MM.1S (cell line): ENCODE measurements at regions not wholly inside any gene's neighbourhood (a gene's known extent, or its start where the extent isn't known, plus 50 kb on each side); places are given as distances from the start of the nearest gene placed in this dataset.
"Not testable (repeated sequence)": the region's sequence is repeated elsewhere in the genome, so short reads cannot be mapped to it uniquely, and the experiment has no call there.

Source experiments
- DNase-seq: peaks from one replicate; pipeline ENCODE4 v3.0.0-alpha.2; 2015
- H2AFZ ChIP-seq: fragments of 300-600 bp; sonication (generic); 2 replicates; pipeline ENCODE4 v1.6.0; 2016; ENCODE audit warnings: antibody characterized with exemption, low read length
- H3F3A ChIP-seq: fragments of 300-600 bp; sonication (generic); 2 replicates; pipeline ENCODE4 v1.6.1; 2016; ENCODE audit warnings: mild to moderate bottlenecking, antibody characterized with exemption, low read length, moderate library complexity, mixed read lengths; ENCODE audit not compliant: insufficient read depth
- H3K27ac ChIP-seq: fragments of 300-600 bp; sonication (generic); 2 replicates; pipeline ENCODE4 v1.5.1; 2016; ENCODE audit warnings: mild to moderate bottlenecking, low read length
- H3K27me3 ChIP-seq: fragments of 300-600 bp; sonication (generic); replicated peaks from 2 replicates; pipeline ENCODE4 v1.6.0; 2016; ENCODE audit warnings: low read length; ENCODE audit not compliant: insufficient read depth
- H3K36me3 ChIP-seq: fragments of 300-600 bp; sonication (generic); replicated peaks from 2 replicates; pipeline ENCODE4 v1.6.1; 2016; ENCODE audit warnings: mild to moderate bottlenecking, low read length, mixed read lengths; ENCODE audit not compliant: insufficient read depth
- H3K4me1 ChIP-seq: fragments of 300-600 bp; sonication (generic); 2 replicates; pipeline ENCODE4 v1.6.1; 2016; ENCODE audit warnings: low read length, mixed read lengths
- H3K4me2 ChIP-seq: fragments of 300-600 bp; sonication (generic); 2 replicates; pipeline ENCODE4 v1.6.0; 2016; ENCODE audit warnings: low read depth, low read length
- H3K4me3 ChIP-seq: fragments of 300-600 bp; sonication (generic); 2 replicates; pipeline ENCODE4 v1.5.1; 2016; ENCODE audit warnings: low read length, mixed read lengths
- H3K79me2 ChIP-seq: fragments of 300-600 bp; sonication (generic); 2 replicates; pipeline ENCODE4 v1.6.1; 2016; ENCODE audit warnings: mixed run types, low read length, mixed read lengths
- H3K9ac ChIP-seq: fragments of 300-600 bp; sonication (generic); 2 replicates; pipeline ENCODE4 v1.6.1; 2016; ENCODE audit warnings: low read length, mixed read lengths
- H3K9me2 ChIP-seq: fragments of 300-600 bp; sonication (generic); replicated peaks from 2 replicates; pipeline ENCODE4 v1.6.1; 2016; ENCODE audit warnings: mild to moderate bottlenecking, low read length, mixed read lengths; ENCODE audit not compliant: insufficient read depth
- H3K9me3 ChIP-seq: fragments of 300-600 bp; sonication (generic); replicated peaks from 2 replicates; pipeline ENCODE4 v1.6.1; 2016; ENCODE audit warnings: mild to moderate bottlenecking, low read length, mixed read lengths; ENCODE audit not compliant: insufficient read depth
- H4K20me1 ChIP-seq: fragments of 300-600 bp; sonication (generic); 2 replicates; pipeline ENCODE4 v1.6.1; 2016; ENCODE audit warnings: mild to moderate bottlenecking, low read length, moderate library complexity, mixed read lengths; ENCODE audit not compliant: insufficient read depth
- EZH2 ChIP-seq: fragments of 300-600 bp; sonication (generic); optimal IDR thresholded peaks from 2 replicates; pipeline ENCODE3; 2017; ENCODE audit warnings: low read depth, mild to moderate bottlenecking, antibody characterized with exemption, low read length, mixed read lengths
- EZH2phosphoT487 ChIP-seq: fragments of 300-600 bp; sonication (generic); IDR thresholded peaks from 2 replicates; pipeline ENCODE4 v1.6.1; 2018; ENCODE audit warnings: antibody characterized with exemption, low read length
- TF ChIP-seq, protein P1 (sequence below): fragments of 300-600 bp; sonication (generic); IDR thresholded peaks from 2 replicates; pipeline ENCODE4 v1.5.1; 2016; ENCODE audit warnings: antibody characterized with exemption, low read length, mixed read lengths

DNA sequence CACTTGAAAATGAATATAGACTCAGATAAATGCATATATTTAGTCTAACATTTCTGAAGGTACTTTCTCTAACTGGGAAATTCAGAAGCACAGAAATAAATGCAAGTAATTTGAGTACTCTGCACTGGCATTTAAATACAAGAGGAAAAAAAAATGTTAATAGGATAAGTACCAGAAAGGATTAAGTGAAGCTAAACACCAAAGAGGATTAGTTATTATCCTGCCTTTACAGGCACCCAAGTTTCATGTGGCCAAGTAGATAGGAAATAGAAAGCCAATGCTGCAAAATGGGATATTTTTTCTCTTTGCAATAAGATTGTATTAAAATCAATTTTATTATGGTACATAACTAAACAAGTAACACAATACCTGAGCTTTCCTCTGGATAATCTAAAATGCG, 762.5 kb downstream of the PCDH7 start:
- Histone ChIP-seq H3F3A (no peaks in the 10 kb centered on the region), H3K4me3 (no peak overlapping the region), H3K9me3 (no peaks in the 10 kb centered on the region), H3K9ac (no peak overlapping the region), H3K4me2 (no peak overlapping the region), H3K79me2 (no peaks in the 10 kb centered on the region), H2AFZ (no peak overlapping the region), H3K9me2 (no peaks in the 10 kb centered on the region), H3K27ac (no peak overlapping the region), H3K36me3 (no peaks in the 10 kb centered on the region), H3K4me1 (no peaks in the 10 kb centered on the region), H3K27me3 (no peaks in the 10 kb centered on the region), H4K20me1 (no peaks in the 10 kb centered on the region)
- TF ChIP-seq, protein P1, sequence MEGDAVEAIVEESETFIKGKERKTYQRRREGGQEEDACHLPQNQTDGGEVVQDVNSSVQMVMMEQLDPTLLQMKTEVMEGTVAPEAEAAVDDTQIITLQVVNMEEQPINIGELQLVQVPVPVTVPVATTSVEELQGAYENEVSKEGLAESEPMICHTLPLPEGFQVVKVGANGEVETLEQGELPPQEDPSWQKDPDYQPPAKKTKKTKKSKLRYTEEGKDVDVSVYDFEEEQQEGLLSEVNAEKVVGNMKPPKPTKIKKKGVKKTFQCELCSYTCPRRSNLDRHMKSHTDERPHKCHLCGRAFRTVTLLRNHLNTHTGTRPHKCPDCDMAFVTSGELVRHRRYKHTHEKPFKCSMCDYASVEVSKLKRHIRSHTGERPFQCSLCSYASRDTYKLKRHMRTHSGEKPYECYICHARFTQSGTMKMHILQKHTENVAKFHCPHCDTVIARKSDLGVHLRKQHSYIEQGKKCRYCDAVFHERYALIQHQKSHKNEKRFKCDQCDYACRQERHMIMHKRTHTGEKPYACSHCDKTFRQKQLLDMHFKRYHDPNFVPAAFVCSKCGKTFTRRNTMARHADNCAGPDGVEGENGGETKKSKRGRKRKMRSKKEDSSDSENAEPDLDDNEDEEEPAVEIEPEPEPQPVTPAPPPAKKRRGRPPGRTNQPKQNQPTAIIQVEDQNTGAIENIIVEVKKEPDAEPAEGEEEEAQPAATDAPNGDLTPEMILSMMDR: no peak
- TF ChIP-seq EZH2 (no peak), EZH2phosphoT487 (no peak)
- no peak for DNase-seq

DNA sequence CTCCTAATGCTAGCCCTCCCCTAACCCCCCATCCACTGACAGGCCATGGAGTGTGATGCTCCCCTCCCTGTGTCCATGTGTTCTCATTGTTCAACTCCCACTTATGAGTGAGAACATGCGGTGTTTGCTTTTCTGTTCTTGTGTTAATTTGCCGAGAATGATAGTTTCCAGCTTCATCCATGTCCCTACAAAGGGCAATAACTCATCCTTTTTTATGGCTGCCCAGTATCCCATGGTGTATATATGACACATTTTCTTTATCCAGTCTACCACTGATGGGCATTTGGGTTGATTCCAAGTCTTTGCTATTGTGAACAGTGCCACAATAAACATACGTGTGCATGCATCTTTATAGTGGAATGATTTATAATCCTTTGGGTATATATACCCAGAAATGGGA, 779.0 kb downstream of the PCDH7 start:
- not testable (repeated sequence) for H3K36me3 ChIP-seq, H4K20me1 ChIP-seq, H3K4me3 ChIP-seq, H3K27ac ChIP-seq, DNase-seq, H3K9me3 ChIP-seq, H3K9me2 ChIP-seq, H3K9ac ChIP-seq, H3K4me2 ChIP-seq, H3K4me1 ChIP-seq, H3K27me3 ChIP-seq, H3K79me2 ChIP-seq, H2AFZ ChIP-seq, H3F3A ChIP-seq

DNA sequence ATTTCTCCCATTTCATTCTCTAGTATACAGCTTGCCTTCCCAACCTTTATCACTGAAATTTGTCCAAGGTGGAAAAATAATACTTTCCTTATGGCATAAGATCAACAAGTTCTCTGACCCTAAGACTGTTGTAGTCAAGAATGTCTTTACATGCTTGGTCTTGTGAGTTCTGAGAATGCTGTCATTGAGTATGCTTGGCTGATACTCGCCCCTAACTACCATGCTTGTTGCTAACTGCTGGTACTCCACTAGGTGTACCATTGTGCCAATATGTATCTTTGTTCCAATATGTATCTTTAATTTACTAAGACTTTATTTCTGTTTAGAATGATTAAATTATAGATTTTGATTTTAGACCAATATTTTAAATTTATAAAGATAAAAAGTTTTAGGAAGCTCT, 796.4 kb downstream of the PCDH7 start:
- TF ChIP-seq EZH2phosphoT487: no peak
- Histone ChIP-seq H3K27me3 (no peaks in the 10 kb centered on the region), H3K27ac (no peak overlapping the region), H3K4me1 (no peaks in the 10 kb centered on the region), H3K4me2 (no peak overlapping the region), H2AFZ (no peak overlapping the region), H3K9me3 (no peaks in the 10 kb centered on the region), H3K9me2 (no peaks in the 10 kb centered on the region), H3F3A (no peaks in the 10 kb centered on the region), H3K36me3 (no peaks in the 10 kb centered on the region), H3K4me3 (no peak overlapping the region), H4K20me1 (no peaks in the 10 kb centered on the region), H3K79me2 (no peaks in the 10 kb centered on the region), H3K9ac (no peak overlapping the region)
- no peak for DNase-seq

DNA sequence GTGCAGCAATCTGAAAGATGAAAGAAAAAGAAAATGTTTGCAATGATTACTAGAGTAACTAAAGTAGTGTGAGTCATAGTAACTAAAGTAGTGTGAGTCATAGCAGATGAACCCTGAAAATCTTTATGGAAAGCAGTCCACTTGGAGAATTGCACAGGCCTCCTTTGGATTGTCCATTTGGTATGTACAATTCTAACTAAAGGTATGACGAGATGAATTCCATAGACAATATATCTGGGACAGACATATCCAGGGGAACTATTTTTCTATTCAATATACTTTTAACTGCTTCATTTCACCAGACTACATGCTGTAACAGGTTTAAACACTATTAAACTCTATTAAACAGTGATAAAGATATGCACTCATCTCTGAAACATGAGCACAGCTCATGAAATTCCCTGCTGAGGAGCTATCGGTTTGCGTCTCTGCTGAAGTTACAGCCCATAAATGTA, 798.7 kb downstream of the PCDH7 start:
- no peaks in the 10 kb centered on the region for H3K36me3 ChIP-seq
- TF ChIP-seq EZH2 (no peak), EZH2phosphoT487 (no peak)
- TF ChIP-seq, protein P1: no peak
- no peak overlapping the region for H2AFZ ChIP-seq
- no peaks in the 10 kb centered on the region for H3K27me3 ChIP-seq
- no peaks in the 10 kb centered on the region for H4K20me1 ChIP-seq
- no peaks in the 10 kb centered on the region for H3K9me2 ChIP-seq
- no peaks in the 10 kb centered on the region for H3K79me2 ChIP-seq
- no peak overlapping the region for H3K27ac ChIP-seq
- H3K9ac ChIP-seq: no peak overlapping the region
- H3K4me3 ChIP-seq: no peak overlapping the region
- H3K4me1 ChIP-seq: no peaks in the 10 kb centered on the region
- no peaks in the 10 kb centered on the region for H3F3A ChIP-seq
- no peak overlapping the region for H3K4me2 ChIP-seq
- no peak for DNase-seq
- H3K9me3 ChIP-seq: no peaks in the 10 kb centered on the region
